ENCODE measurements at regions not wholly inside any gene's neighbourhood (a gene's known extent, or its start where the extent isn't known, plus 50 kb on each side); places are given as distances from the start of the nearest gene placed in this dataset.

DNA sequence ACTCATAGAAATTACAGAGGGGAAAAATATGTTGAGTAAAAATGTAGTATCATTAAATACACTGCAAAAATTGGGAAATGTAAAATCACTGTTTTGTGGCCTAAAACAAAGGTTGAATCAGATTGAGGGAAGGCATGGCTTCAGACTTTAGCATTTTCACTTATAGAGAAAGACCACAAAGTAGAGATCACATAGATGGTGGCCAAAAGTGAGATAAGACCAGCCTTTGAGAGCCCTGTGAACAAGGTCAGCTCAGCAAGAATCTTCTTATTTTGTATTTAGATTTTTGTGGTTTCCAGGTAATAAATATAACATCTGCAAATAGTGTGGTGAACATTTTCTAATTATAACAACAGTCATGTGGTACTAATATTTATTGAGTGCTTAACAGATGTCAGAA, 544.8 kb upstream of the DPPA4 start:
- Mint-ChIP-seq H3K36me3 (ENCODE audit: insufficient read depth in 1 of 3, low read depth in 3 of 3) (peaks cover 9 to 18% (median 15%) of the 10 kb centered on the region in 3 experiments), H3K4me1 (no peaks in the 10 kb centered on the region), H3K27me3 (ENCODE audit: low read depth) (no peaks in the 10 kb centered on the region), H3K27ac (no peak overlapping the region), H3K4me3 (no peak overlapping the region), H3K9me3 (peaks cover 12 to 22% of the 10 kb centered on the region in 2 experiments)
- Histone ChIP-seq H3K9ac (ENCODE audit: extremely low read depth, insufficient read length, low read length) (no peak overlapping the region), H4K5ac (ENCODE audit: insufficient read length, low read depth, low read length) (no peak overlapping the region), H2BK20ac (ENCODE audit: low read depth, low read length, poor library complexity, severe bottlenecking) (no peak overlapping the region), H3K23me2 (ENCODE audit: insufficient read length, low read depth, low read length, poor library complexity, severe bottlenecking) (no peaks in the 10 kb centered on the region), H3K4me2 (ENCODE audit: insufficient read depth, insufficient read length, low read length) (no peak overlapping the region), H4K20me1 (ENCODE audit: control insufficient read depth, insufficient read depth, insufficient read length) (no peaks in the 10 kb centered on the region), H4K91ac (ENCODE audit: insufficient read length, low read depth, low read length) (no peak overlapping the region), H3K9me3 (ENCODE audit: control insufficient read depth, low read depth, low read length) (no peaks in the 10 kb centered on the region), H3K4me1 (ENCODE audit: insufficient read depth, low read length) (no peaks in the 10 kb centered on the region), H3K27me3 (ENCODE audit: insufficient read depth, low read length) (no peaks in the 10 kb centered on the region), H3K79me1 (ENCODE audit: insufficient read depth, low read depth, low read length, poor library complexity, severe bottlenecking) (no peaks in the 10 kb centered on the region), H3K4ac (ENCODE audit: low read depth, low read length) (no peak overlapping the region), H3K79me2 (ENCODE audit: insufficient read depth, low read length) (no peaks in the 10 kb centered on the region), H3K23ac (ENCODE audit: insufficient read length, low read depth, low read length) (no peak overlapping the region), H2BK12ac (ENCODE audit: insufficient read length, low read depth, low read length) (no peak overlapping the region), H2AK5ac (ENCODE audit: insufficient read length, low read length) (no peak overlapping the region), H2AFZ (ENCODE audit: low read length) (no peak overlapping the region), H3K56ac (ENCODE audit: insufficient read length, low read depth, low read length) (no peak overlapping the region), H3K14ac (ENCODE audit: insufficient read depth, low read length) (no peak overlapping the region), H3K18ac (ENCODE audit: insufficient read length, low read depth, low read length) (no peak overlapping the region), H3K27ac (ENCODE audit: insufficient read length, low read depth, low read length) (no peak overlapping the region), H4K8ac (replicated peaks; ENCODE audit: insufficient read length, low read depth, low read length) (no peak overlapping the region), H2BK5ac (ENCODE audit: insufficient read length, low read length) (no peak overlapping the region), H2BK15ac (ENCODE audit: low read depth, low read length) (no peak overlapping the region), H2BK120ac (ENCODE audit: low read depth, low read length, poor library complexity, severe bottlenecking) (no peak overlapping the region), H3T11ph (ENCODE audit: low read length) (no peak overlapping the region)
- TF ChIP-seq, protein P1, sequence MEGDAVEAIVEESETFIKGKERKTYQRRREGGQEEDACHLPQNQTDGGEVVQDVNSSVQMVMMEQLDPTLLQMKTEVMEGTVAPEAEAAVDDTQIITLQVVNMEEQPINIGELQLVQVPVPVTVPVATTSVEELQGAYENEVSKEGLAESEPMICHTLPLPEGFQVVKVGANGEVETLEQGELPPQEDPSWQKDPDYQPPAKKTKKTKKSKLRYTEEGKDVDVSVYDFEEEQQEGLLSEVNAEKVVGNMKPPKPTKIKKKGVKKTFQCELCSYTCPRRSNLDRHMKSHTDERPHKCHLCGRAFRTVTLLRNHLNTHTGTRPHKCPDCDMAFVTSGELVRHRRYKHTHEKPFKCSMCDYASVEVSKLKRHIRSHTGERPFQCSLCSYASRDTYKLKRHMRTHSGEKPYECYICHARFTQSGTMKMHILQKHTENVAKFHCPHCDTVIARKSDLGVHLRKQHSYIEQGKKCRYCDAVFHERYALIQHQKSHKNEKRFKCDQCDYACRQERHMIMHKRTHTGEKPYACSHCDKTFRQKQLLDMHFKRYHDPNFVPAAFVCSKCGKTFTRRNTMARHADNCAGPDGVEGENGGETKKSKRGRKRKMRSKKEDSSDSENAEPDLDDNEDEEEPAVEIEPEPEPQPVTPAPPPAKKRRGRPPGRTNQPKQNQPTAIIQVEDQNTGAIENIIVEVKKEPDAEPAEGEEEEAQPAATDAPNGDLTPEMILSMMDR (conservative IDR thresholded peaks at IDR 0.05) = no peak
- DNase-seq = no peak

All from H9 (cell line).